Endodermal cell (in vitro differentiated cells): ENCODE measurements at regions not wholly inside any gene's neighbourhood (a gene's known extent, or its start where the extent isn't known, plus 50 kb on each side); places are given as distances from the start of the nearest gene placed in this dataset.

Source experiments
- DNase-seq: peaks from one replicate; pipeline ENCODE4 v3.0.0-alpha.2; 2017
- H3K27ac ChIP-seq: 2 replicates; pipeline ENCODE4 v1.5.1; 2013; ENCODE audit warnings: mild to moderate bottlenecking, low read depth, low read length, moderate library complexity
- H3K27me3 ChIP-seq: 2 replicates; pipeline ENCODE4 v1.6.1; 2013; ENCODE audit warnings: mild to moderate bottlenecking, low read length, moderate library complexity; ENCODE audit not compliant: insufficient read depth, control insufficient read depth, poor library complexity, severe bottlenecking
- H3K36me3 ChIP-seq: 2 replicates; pipeline ENCODE4 v1.7.0; 2013; ENCODE audit warnings: mild to moderate bottlenecking, low read length, moderate library complexity; ENCODE audit not compliant: control insufficient read depth, insufficient read depth
- H3K4me1 ChIP-seq: one replicate; pipeline ENCODE4 v1.7.0; 2013; ENCODE audit warnings: low read length; ENCODE audit not compliant: control insufficient read depth, insufficient read depth
- H3K4me3 ChIP-seq: 2 replicates; pipeline ENCODE4 v1.5.1; 2013; ENCODE audit warnings: mild to moderate bottlenecking, low read length, moderate library complexity
- H3K9ac ChIP-seq: 2 replicates; pipeline ENCODE4 v1.6.1; 2013; ENCODE audit warnings: mild to moderate bottlenecking, low read length, moderate library complexity; ENCODE audit not compliant: poor library complexity, severe bottlenecking; ENCODE audit errors: extremely low read depth
- H3K9me3 ChIP-seq: 2 replicates; pipeline ENCODE4 v1.6.1; 2013; ENCODE audit warnings: mild to moderate bottlenecking, low read length, moderate library complexity; ENCODE audit not compliant: control insufficient read depth
- H3K27ac Mint-ChIP-seq: 2 replicates; pipeline ENCODE4 v1.8.0; 2020; ENCODE audit warnings: mixed read lengths
- H3K27me3 Mint-ChIP-seq: 2 replicates; pipeline ENCODE4 v1.8.0; 2021; ENCODE audit warnings: mild to moderate bottlenecking, mixed read lengths; ENCODE audit not compliant: insufficient read depth
- H3K36me3 Mint-ChIP-seq: 2 replicates; pipeline ENCODE4 v1.8.0; 2020; ENCODE audit warnings: low read depth, mixed read lengths
- H3K4me1 Mint-ChIP-seq: 2 replicates; pipeline ENCODE4 v1.8.0; 2020; ENCODE audit warnings: mixed read lengths
- H3K4me3 Mint-ChIP-seq: 2 replicates; pipeline ENCODE4 v1.8.0; 2020; ENCODE audit warnings: mild to moderate bottlenecking, moderate library complexity, mixed read lengths
- H3K9me3 Mint-ChIP-seq: 2 replicates; pipeline ENCODE4 v1.8.0; 2020; ENCODE audit warnings: mild to moderate bottlenecking, mixed read lengths
- CTCF ChIP-seq: fragments of 200-600 bp; sonication (generic); conservative IDR thresholded peaks from 2 replicates; pipeline ENCODE4 v1.5.0; 2021; ENCODE audit warnings: antibody characterized with exemption, mild to moderate bottlenecking
- WGBS, 2 experiments: methylation state at CpG; one replicate each; pipeline versions ENCODE4 v1.1.5 to v1.1.7; 2013; ENCODE audit warnings: missing lambda C conversion rate in 2 of 2, mixed read lengths in 1 of 2; ENCODE audit not compliant: insufficient coverage in 1 of 2, insufficient read length in 1 of 2; 5-methylcytosine and 5-hydroxymethylcytosine counted together

GRCh38 chr1:187563191-187563590, 734.4 kb downstream of the PLA2G4A start:
- H3K4me3 ChIP-seq = no peak overlapping the region
- 83 to 86% methylated on average over 1 to 3 of the region's 3 CpGs for WGBS, 2 experiments
- no peaks in the 10 kb centered on the region for H3K27me3 ChIP-seq
- H3K9ac ChIP-seq = no peak overlapping the region
- Mint-ChIP-seq H3K4me3 (no peak overlapping the region), H3K27me3 (no peaks in the 10 kb centered on the region), H3K27ac (no peak overlapping the region), H3K36me3 (no peaks in the 10 kb centered on the region), H3K9me3 (no peaks in the 10 kb centered on the region), H3K4me1 (no peaks in the 10 kb centered on the region)
- no peaks in the 10 kb centered on the region for H3K9me3 ChIP-seq
- H3K27ac ChIP-seq = no peak overlapping the region
- no peak for DNase-seq
- TF ChIP-seq CTCF = no peak
- H3K4me1 ChIP-seq = no peaks in the 10 kb centered on the region
- H3K36me3 ChIP-seq = no peaks in the 10 kb centered on the region

GRCh38 chr1:187566354-187566753, 737.6 kb downstream of the PLA2G4A start:
- 100% methylated on average over 1 of the region's 1 CpG; no CpG with 5 or more reads in 1 of the 2 experiments for WGBS, 2 experiments
- no peak overlapping the region for H3K9ac ChIP-seq
- H3K27ac Mint-ChIP-seq = no peak overlapping the region

GRCh38 chr1:187568067-187568466, 739.3 kb downstream of the PLA2G4A start:
- no peaks in the 10 kb centered on the region for H3K27me3 ChIP-seq
- Mint-ChIP-seq H3K27ac (no peak overlapping the region), H3K27me3 (no peaks in the 10 kb centered on the region), H3K4me3 (no peak overlapping the region), H3K4me1 (no peaks in the 10 kb centered on the region), H3K9me3 (no peaks in the 10 kb centered on the region), H3K36me3 (no peaks in the 10 kb centered on the region)
- H3K27ac ChIP-seq = no peak overlapping the region
- DNase-seq = no peak
- H3K4me3 ChIP-seq = no peak overlapping the region
- no peaks in the 10 kb centered on the region for H3K36me3 ChIP-seq
- no peaks in the 10 kb centered on the region for H3K4me1 ChIP-seq
- WGBS, 2 experiments = 83% methylated on average over 2 of the region's 2 CpGs; no CpG with 5 or more reads in 1 of the 2 experiments
- no peaks in the 10 kb centered on the region for H3K9me3 ChIP-seq
- no peak for TF ChIP-seq CTCF
- H3K9ac ChIP-seq = no peak overlapping the region

More at GRCh38 chr1:187566354-187566753, 737.6 kb downstream of the PLA2G4A start:
- Mint-ChIP-seq H3K4me3 (no peak overlapping the region), H3K9me3 (no peaks in the 10 kb centered on the region), H3K4me1 (no peaks in the 10 kb centered on the region), H3K36me3 (no peaks in the 10 kb centered on the region), H3K27me3 (no peaks in the 10 kb centered on the region)
- no peak for DNase-seq
- Histone ChIP-seq H3K4me3 (no peak overlapping the region), H3K4me1 (no peaks in the 10 kb centered on the region), H3K27ac (no peak overlapping the region), H3K9me3 (no peaks in the 10 kb centered on the region), H3K36me3 (no peaks in the 10 kb centered on the region), H3K27me3 (no peaks in the 10 kb centered on the region)
- no peak for TF ChIP-seq CTCF
